Right lobe of liver (tissue), 4 donors: ENCODE measurements at regions not wholly inside any gene's neighbourhood (a gene's known extent, or its start where the extent isn't known, plus 50 kb on each side); places are given as distances from the start of the nearest gene placed in this dataset.

ENCODE experiments used
- POLR2A ChIP-seq: fragments of 450-650 bp; IDR thresholded peaks from one replicate; pipeline ENCODE4 v1.6.1; 2017; ENCODE audit warnings: antibody characterized with exemption, mild to moderate bottlenecking
- TF ChIP-seq, protein P1 (sequence below), 4 donors: fragments of 200-600 bp in 3 of 4; fragments of 450-650 bp in 1 of 4; IDR thresholded peaks; one replicate each; pipeline versions ENCODE4 v1.5.1 to v1.8.0; 2016 to 2022; ENCODE audit warnings: antibody characterized with exemption in 4 of 4, mild to moderate bottlenecking in 2 of 4
- donor health status: DM: no; HTN: no; CAD: no.
- donor health status: DM: no; HTN: no; CAD: no.
- donor health status: DM: no; HTN: yes; CAD: no.

- TF ChIP-seq, protein P1, sequence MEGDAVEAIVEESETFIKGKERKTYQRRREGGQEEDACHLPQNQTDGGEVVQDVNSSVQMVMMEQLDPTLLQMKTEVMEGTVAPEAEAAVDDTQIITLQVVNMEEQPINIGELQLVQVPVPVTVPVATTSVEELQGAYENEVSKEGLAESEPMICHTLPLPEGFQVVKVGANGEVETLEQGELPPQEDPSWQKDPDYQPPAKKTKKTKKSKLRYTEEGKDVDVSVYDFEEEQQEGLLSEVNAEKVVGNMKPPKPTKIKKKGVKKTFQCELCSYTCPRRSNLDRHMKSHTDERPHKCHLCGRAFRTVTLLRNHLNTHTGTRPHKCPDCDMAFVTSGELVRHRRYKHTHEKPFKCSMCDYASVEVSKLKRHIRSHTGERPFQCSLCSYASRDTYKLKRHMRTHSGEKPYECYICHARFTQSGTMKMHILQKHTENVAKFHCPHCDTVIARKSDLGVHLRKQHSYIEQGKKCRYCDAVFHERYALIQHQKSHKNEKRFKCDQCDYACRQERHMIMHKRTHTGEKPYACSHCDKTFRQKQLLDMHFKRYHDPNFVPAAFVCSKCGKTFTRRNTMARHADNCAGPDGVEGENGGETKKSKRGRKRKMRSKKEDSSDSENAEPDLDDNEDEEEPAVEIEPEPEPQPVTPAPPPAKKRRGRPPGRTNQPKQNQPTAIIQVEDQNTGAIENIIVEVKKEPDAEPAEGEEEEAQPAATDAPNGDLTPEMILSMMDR (IDR thresholded peaks at IDR 0.05) = no peak
- no peak for TF ChIP-seq POLR2A
Observed at GRCh38 chr3:88773766-88774165, 333.7 kb upstream of the EPHA3 start.
